ENCODE measurements at regions not wholly inside any gene's neighbourhood (a gene's known extent, or its start where the extent isn't known, plus 50 kb on each side); places are given as distances from the start of the nearest gene placed in this dataset.

- Histone ChIP-seq H3K9ac (ENCODE audit: low read depth, low read length) (no peak overlapping the region), H3K4me3 (ENCODE audit: low read depth in 1 of 2, low read length in 2 of 2) (no peak overlapping the region), H3K9me3 (ENCODE audit: insufficient read depth, low read length, severe bottlenecking) (no peaks in the 10 kb centered on the region), H3K27ac (ENCODE audit: low read length) (no peak overlapping the region), H3K27me3 (ENCODE audit: insufficient read depth, low read length, poor library complexity) (no peaks in the 10 kb centered on the region), H3K4me1 (ENCODE audit: insufficient read depth, low read length) (no peaks in the 10 kb centered on the region), H2AFZ (ENCODE audit: low read depth, low read length) (no peak overlapping the region), H4K20me1 (ENCODE audit: insufficient read depth, low read length) (no peaks in the 10 kb centered on the region), H3K36me3 (ENCODE audit: insufficient read depth, low read length) (no peaks in the 10 kb centered on the region), H3K79me2 (ENCODE audit: insufficient read depth, low read length) (no peaks in the 10 kb centered on the region), H3K4me2 (ENCODE audit: insufficient read depth, low read length) (no peak overlapping the region)
- no peak for DNase-seq
- TF ChIP-seq, protein P1, sequence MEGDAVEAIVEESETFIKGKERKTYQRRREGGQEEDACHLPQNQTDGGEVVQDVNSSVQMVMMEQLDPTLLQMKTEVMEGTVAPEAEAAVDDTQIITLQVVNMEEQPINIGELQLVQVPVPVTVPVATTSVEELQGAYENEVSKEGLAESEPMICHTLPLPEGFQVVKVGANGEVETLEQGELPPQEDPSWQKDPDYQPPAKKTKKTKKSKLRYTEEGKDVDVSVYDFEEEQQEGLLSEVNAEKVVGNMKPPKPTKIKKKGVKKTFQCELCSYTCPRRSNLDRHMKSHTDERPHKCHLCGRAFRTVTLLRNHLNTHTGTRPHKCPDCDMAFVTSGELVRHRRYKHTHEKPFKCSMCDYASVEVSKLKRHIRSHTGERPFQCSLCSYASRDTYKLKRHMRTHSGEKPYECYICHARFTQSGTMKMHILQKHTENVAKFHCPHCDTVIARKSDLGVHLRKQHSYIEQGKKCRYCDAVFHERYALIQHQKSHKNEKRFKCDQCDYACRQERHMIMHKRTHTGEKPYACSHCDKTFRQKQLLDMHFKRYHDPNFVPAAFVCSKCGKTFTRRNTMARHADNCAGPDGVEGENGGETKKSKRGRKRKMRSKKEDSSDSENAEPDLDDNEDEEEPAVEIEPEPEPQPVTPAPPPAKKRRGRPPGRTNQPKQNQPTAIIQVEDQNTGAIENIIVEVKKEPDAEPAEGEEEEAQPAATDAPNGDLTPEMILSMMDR (IDR thresholded peaks at IDR 0.05; ENCODE audit: borderline replicate concordance, extremely low read depth, low read length, poor library complexity, severe bottlenecking) = no peak
- no peak for ATAC-seq (ENCODE audit: insufficient read depth, low read depth)
Measured at GRCh38 chr3:117114517-117115265, 405.1 kb downstream of the TUSC7 start.

DNA sequence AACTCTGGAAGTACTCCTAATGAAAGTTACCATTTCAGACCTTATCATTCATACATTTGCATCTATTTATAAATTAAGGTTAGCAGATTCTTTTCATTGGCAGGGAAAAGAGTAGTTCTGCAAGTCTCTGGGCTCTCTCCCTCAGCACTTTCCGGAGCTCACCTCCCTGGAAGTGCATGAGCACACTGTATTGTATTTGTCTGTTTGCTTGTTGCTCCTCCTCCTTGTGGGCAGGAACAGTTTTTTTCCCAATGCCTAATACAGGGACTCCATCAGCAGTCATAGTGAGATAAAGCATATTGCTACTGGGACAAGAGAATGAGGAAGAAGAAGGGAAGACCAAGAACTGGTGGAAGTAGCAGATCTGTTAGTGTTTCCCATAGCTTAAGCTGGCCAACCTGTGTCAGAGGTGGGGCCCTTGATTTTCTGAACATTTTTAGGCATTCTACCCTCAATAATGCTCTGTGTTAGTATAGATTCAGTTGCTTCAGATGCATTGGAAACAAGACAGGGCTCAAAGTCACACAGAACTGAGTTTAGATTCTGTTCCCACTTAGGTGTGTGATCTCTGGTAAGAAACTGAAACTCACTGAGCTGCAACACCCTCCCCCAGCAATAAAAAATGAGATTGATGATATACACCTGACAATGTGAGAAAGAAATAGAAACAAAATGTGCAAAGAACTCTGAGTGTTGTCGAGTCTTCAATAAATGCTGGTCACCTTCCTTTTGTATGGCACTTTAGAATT is 407.8 kb downstream of the TUSC7 start:
- Histone ChIP-seq H3K27me3 (ENCODE audit: insufficient read depth, low read length, poor library complexity) (no peaks in the 10 kb centered on the region), H3K79me2 (ENCODE audit: insufficient read depth, low read length) (no peaks in the 10 kb centered on the region), H3K27ac (ENCODE audit: low read length) (no peak overlapping the region), H3K4me3 (ENCODE audit: low read depth in 1 of 2, low read length in 2 of 2) (no peak overlapping the region), H3K4me1 (ENCODE audit: insufficient read depth, low read length) (no peaks in the 10 kb centered on the region), H4K20me1 (ENCODE audit: insufficient read depth, low read length) (no peaks in the 10 kb centered on the region), H3K9ac (ENCODE audit: low read depth, low read length) (no peak overlapping the region), H3K36me3 (ENCODE audit: insufficient read depth, low read length) (no peaks in the 10 kb centered on the region), H3K9me3 (ENCODE audit: insufficient read depth, low read length, severe bottlenecking) (no peaks in the 10 kb centered on the region), H3K4me2 (ENCODE audit: insufficient read depth, low read length) (no peak overlapping the region), H2AFZ (ENCODE audit: low read depth, low read length) (no peak overlapping the region)
- no peak for TF ChIP-seq EZH2 (IDR thresholded peaks at IDR 0.05; ENCODE audit: borderline replicate concordance, low read depth, low read length, severe bottlenecking)
- TF ChIP-seq, protein P1 (IDR thresholded peaks at IDR 0.05; ENCODE audit: borderline replicate concordance, extremely low read depth, low read length, poor library complexity, severe bottlenecking) = no peak
- DNase-seq = no peak
- no peak for ATAC-seq (ENCODE audit: insufficient read depth, low read depth)

DNA sequence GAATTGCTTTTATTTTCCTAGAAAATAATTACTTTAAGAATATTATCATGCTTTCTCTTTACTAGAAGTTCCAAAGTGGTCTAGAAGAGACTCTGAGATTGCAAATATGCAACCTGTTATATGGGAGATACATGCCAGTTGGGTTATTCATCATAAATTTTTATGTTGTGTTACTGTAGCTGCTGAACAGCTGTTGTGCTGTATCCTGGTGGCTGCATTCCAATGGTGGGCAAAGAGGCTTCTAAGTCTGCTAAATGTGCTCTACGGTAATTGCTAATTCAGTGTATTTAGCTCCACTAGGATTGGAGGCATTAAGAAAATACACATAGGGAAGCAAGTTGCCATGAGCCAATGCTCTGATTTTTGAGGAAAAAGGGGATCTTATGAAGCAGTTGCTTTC is 409.0 kb downstream of the TUSC7 start:
- H3K79me2 ChIP-seq (ENCODE audit: insufficient read depth, low read length) = no peaks in the 10 kb centered on the region
- no peaks in the 10 kb centered on the region for H3K27me3 ChIP-seq (ENCODE audit: insufficient read depth, low read length, poor library complexity)

More for the DNA sequence above, 409.0 kb downstream of the TUSC7 start:
- Histone ChIP-seq H3K4me3 (ENCODE audit: low read depth in 1 of 2, low read length in 2 of 2) (no peak overlapping the region), H3K9ac (ENCODE audit: low read depth, low read length) (no peak overlapping the region), H3K27ac (ENCODE audit: low read length) (no peak overlapping the region), H3K4me2 (ENCODE audit: insufficient read depth, low read length) (no peak overlapping the region), H4K20me1 (ENCODE audit: insufficient read depth, low read length) (no peaks in the 10 kb centered on the region), H3K9me3 (ENCODE audit: insufficient read depth, low read length, severe bottlenecking) (no peaks in the 10 kb centered on the region), H3K4me1 (ENCODE audit: insufficient read depth, low read length) (no peaks in the 10 kb centered on the region), H3K36me3 (ENCODE audit: insufficient read depth, low read length) (no peaks in the 10 kb centered on the region), H2AFZ (ENCODE audit: low read depth, low read length) (no peak overlapping the region)
- ATAC-seq (ENCODE audit: insufficient read depth, low read depth) = no peak
- DNase-seq = no peak
- TF ChIP-seq EZH2 (IDR thresholded peaks at IDR 0.05; ENCODE audit: borderline replicate concordance, low read depth, low read length, severe bottlenecking) = no peak
- TF ChIP-seq, protein P1 (IDR thresholded peaks at IDR 0.05; ENCODE audit: borderline replicate concordance, extremely low read depth, low read length, poor library complexity, severe bottlenecking) = no peak
